Ishikawa (cell line): ENCODE measurements at regions not wholly inside any gene's neighbourhood (a gene's known extent, or its start where the extent isn't known, plus 50 kb on each side); places are given as distances from the start of the nearest gene placed in this dataset.

ENCODE experiments used
- EP300 ChIP-seq: IDR thresholded peaks from 2 replicates; pipeline ENCODE4 v1.6.1; 2012; ENCODE audit warnings: borderline replicate concordance
- FOXM1 ChIP-seq: IDR thresholded peaks from 2 replicates; pipeline ENCODE4 v1.6.1; 2012; ENCODE audit warnings: low read depth, borderline replicate concordance
- MAX ChIP-seq: IDR thresholded peaks from 2 replicates; pipeline ENCODE4 v1.6.1; 2012
- REST ChIP-seq: IDR thresholded peaks from 2 replicates; pipeline ENCODE4 v1.6.1; 2012; ENCODE audit warnings: low read depth, mild to moderate bottlenecking
- TAF1 ChIP-seq: IDR thresholded peaks from 2 replicates; pipeline ENCODE4 v1.6.1; 2012; ENCODE audit warnings: low read depth, mild to moderate bottlenecking
- YY1 ChIP-seq: IDR thresholded peaks from 2 replicates; pipeline ENCODE4 v1.6.1; 2012; ENCODE audit warnings: low read depth
- ZBTB7A ChIP-seq: IDR thresholded peaks from 2 replicates; pipeline ENCODE4 v1.6.1; 2012; ENCODE audit warnings: low read depth

GRCh38 chr11:127490896-127491295 lies 490.3 kb upstream of the KIRREL3 start:
- no peak for TF ChIP-seq REST
- no peak for TF ChIP-seq YY1
- no peak for TF ChIP-seq TAF1
- TF ChIP-seq MAX: no peak
- no peak for TF ChIP-seq EP300
- no peak for TF ChIP-seq FOXM1
- no peak for TF ChIP-seq ZBTB7A
